Chondrocyte (in vitro differentiated cells): ENCODE measurements at regions not wholly inside any gene's neighbourhood (a gene's known extent, or its start where the extent isn't known, plus 50 kb on each side); places are given as distances from the start of the nearest gene placed in this dataset.

Source experiments
- DNase-seq: peaks from one replicate; pipeline ENCODE4 v3.0.0; 2021; ENCODE audit warnings: mixed read lengths, low spot score
- H3K27ac Mint-ChIP-seq: one replicate; pipeline ENCODE4 v1.8.0; 2021; ENCODE audit warnings: mild to moderate bottlenecking, moderate library complexity, mixed read lengths; ENCODE audit not compliant: unreplicated experiment
- H3K27me3 Mint-ChIP-seq: 2 replicates; pipeline ENCODE4 v1.8.0; 2021; ENCODE audit warnings: low read depth, mixed read lengths
- H3K36me3 Mint-ChIP-seq: 2 replicates; pipeline ENCODE4 v1.8.0; 2021; ENCODE audit warnings: low read depth, mixed read lengths
- H3K4me1 Mint-ChIP-seq: 2 replicates; pipeline ENCODE4 v1.8.0; 2021; ENCODE audit warnings: low read depth, mild to moderate bottlenecking, mixed read lengths
- H3K4me3 Mint-ChIP-seq: one replicate; pipeline ENCODE4 v1.8.0; 2021; ENCODE audit warnings: mild to moderate bottlenecking, moderate library complexity, mixed read lengths; ENCODE audit not compliant: unreplicated experiment
- H3K9me3 Mint-ChIP-seq: 2 replicates; pipeline ENCODE4 v1.8.0; 2021; ENCODE audit warnings: low read depth, mixed read lengths
- TF ChIP-seq, protein P1 (sequence below): fragments of 200-600 bp; sonication (generic); IDR thresholded peaks from 2 replicates; pipeline ENCODE4 v1.5.0; 2021; ENCODE audit warnings: antibody characterized with exemption, mild to moderate bottlenecking, moderate library complexity

DNA sequence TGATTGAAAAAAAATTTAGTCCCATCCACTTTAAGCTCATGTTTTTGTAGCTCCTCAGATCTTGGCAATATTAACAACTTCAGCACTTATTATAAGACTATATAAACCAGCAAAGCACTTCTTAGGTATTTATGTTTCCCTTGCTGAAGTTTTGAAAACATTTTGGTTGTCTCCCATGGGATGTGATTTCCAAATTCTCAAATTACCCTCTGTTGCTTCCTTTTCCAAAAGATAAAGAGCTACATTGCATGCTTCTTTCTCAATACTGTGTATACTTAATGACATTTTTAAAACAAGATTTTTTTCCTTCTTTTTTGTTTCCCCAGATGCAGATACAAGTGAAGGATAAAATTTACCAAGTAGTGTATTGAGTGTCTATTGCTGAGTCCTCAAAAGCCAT is 567.1 kb downstream of the CSNK1G3 start:
- DNase-seq: no peak
- no peaks in the 10 kb centered on the region for H3K36me3 Mint-ChIP-seq
- H3K9me3 Mint-ChIP-seq: peaks cover 11% of the 10 kb centered on the region
- H3K4me1 Mint-ChIP-seq: peaks cover 3% of the 10 kb centered on the region
- H3K27ac Mint-ChIP-seq: no peak overlapping the region
- H3K27me3 Mint-ChIP-seq: no peaks in the 10 kb centered on the region
- no peak overlapping the region for H3K4me3 Mint-ChIP-seq
- TF ChIP-seq, protein P1, sequence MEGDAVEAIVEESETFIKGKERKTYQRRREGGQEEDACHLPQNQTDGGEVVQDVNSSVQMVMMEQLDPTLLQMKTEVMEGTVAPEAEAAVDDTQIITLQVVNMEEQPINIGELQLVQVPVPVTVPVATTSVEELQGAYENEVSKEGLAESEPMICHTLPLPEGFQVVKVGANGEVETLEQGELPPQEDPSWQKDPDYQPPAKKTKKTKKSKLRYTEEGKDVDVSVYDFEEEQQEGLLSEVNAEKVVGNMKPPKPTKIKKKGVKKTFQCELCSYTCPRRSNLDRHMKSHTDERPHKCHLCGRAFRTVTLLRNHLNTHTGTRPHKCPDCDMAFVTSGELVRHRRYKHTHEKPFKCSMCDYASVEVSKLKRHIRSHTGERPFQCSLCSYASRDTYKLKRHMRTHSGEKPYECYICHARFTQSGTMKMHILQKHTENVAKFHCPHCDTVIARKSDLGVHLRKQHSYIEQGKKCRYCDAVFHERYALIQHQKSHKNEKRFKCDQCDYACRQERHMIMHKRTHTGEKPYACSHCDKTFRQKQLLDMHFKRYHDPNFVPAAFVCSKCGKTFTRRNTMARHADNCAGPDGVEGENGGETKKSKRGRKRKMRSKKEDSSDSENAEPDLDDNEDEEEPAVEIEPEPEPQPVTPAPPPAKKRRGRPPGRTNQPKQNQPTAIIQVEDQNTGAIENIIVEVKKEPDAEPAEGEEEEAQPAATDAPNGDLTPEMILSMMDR: no peak

DNA sequence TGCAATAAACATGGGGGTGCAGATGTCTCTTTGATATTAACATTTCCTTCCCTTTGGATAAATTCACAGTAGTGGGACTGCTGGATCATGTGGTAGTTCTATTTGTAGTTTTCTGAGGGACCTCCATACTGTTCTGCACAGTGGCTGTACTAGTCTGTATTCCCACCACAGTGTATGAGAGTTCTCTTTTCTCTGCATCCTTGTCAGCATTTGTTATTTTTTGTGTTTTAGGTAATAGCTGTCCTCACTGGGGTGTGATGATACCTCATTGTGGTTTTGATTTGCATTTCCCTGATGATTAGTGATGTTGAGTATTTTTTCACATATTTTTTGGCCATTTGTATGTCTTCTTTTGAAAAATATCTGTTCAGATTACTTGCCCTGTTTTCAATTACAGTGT is 562.5 kb downstream of the CSNK1G3 start:
- H3K4me3 Mint-ChIP-seq: no peak overlapping the region
- H3K36me3 Mint-ChIP-seq: no peaks in the 10 kb centered on the region
- H3K4me1 Mint-ChIP-seq: no peaks in the 10 kb centered on the region
- H3K9me3 Mint-ChIP-seq: peaks cover 11% of the 10 kb centered on the region
- TF ChIP-seq, protein P1: no peak
- H3K27me3 Mint-ChIP-seq: no peaks in the 10 kb centered on the region
- DNase-seq: no peak
- H3K27ac Mint-ChIP-seq: no peak overlapping the region

DNA sequence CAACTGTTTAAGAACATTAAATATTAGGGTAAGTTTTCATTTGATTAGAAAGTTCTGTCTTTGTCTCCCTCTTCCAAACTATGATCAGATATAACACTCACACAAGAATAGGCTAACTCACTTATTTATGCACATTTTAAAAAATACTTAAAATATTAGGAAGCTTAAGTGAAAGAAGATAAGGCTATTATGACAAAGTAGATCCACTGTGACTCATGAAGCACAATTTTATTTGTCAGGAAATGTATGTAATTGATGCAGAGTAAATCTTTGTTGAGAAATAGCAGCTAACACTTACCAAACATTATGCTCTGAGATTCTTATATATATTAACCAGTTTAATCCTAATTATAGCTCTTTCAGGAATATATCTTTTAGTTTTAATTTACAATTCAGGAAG is 560.6 kb downstream of the CSNK1G3 start:
- Mint-ChIP-seq H3K27me3 (no peaks in the 10 kb centered on the region), H3K27ac (no peak overlapping the region), H3K36me3 (no peaks in the 10 kb centered on the region), H3K4me1 (no peaks in the 10 kb centered on the region), H3K9me3 (peaks cover 11% of the 10 kb centered on the region), H3K4me3 (no peak overlapping the region)
- TF ChIP-seq, protein P1: no peak
- DNase-seq: no peak

DNA sequence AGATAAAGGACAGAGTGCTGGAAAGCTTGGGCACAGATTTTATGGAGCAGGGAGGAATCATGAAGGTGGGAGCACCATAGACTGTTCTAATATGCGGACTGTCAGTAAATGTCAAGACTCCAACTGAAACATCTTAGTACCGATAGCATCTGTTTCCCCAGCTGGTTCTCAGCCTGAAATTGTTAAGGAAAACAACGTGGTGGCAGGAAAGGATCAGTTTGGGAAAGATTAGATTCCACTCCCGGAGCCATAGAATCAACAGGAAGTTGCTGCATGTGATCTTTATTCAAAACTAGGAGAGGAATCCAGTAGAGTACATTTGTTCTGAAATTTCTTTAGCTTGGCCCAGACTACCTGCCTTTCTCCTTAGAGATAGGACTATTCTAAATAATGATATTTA is 559.1 kb downstream of the CSNK1G3 start:
- peaks cover 4% of the 10 kb centered on the region for H3K9me3 Mint-ChIP-seq
- TF ChIP-seq, protein P1: no peak
- no peaks in the 10 kb centered on the region for H3K27me3 Mint-ChIP-seq
- H3K36me3 Mint-ChIP-seq: no peaks in the 10 kb centered on the region
- H3K4me3 Mint-ChIP-seq: no peak overlapping the region
- no peak overlapping the region for H3K27ac Mint-ChIP-seq
- DNase-seq: no peak
- no peaks in the 10 kb centered on the region for H3K4me1 Mint-ChIP-seq

DNA sequence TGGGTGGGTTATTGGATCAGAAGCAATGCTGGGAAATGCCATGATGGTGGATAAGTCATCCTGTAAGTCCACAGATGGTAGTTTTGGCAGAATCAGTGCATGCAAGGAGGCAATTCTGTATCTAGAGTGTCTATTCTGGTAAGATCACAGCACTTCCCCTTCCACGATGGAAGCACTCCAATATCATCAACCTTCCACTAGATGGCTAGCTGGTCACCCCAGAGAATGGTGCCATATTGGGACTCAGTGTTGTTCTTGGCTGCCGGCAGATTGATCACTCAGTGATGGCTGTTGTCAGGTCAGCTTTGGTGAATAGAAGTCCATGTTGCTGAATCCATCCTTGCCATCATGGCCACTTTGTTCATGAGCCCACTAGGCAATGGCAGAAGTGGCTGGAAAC is 553.5 kb downstream of the CSNK1G3 start:
- no peaks in the 10 kb centered on the region for H3K27me3 Mint-ChIP-seq
- no peak for DNase-seq
- TF ChIP-seq, protein P1: no peak
- no peak overlapping the region for H3K4me3 Mint-ChIP-seq
- peaks cover 21% of the 10 kb centered on the region for H3K4me1 Mint-ChIP-seq
- peaks cover 6% of the 10 kb centered on the region for H3K9me3 Mint-ChIP-seq
- no peaks in the 10 kb centered on the region for H3K36me3 Mint-ChIP-seq
- H3K27ac Mint-ChIP-seq: no peak overlapping the region
